ENCODE measurements at regions not wholly inside any gene's neighbourhood (a gene's known extent, or its start where the extent isn't known, plus 50 kb on each side); places are given as distances from the start of the nearest gene placed in this dataset.

GRCh38 chr6:40265615-40266014, 321.5 kb downstream of the LRFN2 start:
- no peak for DNase-seq (ENCODE audit: low spot score)

- DNase-seq (ENCODE audit: low spot score), result no peak
Observed at GRCh38 chr6:40263970-40264369, 323.2 kb downstream of the LRFN2 start.

GRCh38 chr6:40262363-40262762, 324.8 kb downstream of the LRFN2 start:
- DNase-seq (ENCODE audit: low spot score), result no peak

GRCh38 chr6:40258531-40258930, 324.3 kb upstream of the MOCS1 start:
- DNase-seq (ENCODE audit: low spot score), result no peak

DNA sequence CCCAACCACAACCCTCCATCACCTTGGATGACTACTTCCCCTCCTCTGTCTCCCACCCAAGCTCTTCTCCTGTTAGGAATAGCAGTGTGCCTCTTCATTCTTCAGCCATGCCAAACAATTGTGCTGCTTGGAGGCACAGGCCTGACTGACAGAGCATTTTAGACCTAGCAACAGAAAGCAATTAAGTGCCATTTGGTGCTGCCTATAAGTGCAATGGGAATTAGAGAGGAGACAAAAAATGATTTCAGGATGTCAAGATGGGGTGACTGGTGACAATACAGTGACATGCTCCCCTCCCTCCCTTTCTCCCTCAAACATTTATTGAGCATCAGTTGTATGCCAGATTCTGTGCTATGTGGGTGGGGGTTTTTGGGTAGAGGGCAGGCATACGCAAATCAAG, 322.6 kb upstream of the MOCS1 start:
- no peak for DNase-seq (ENCODE audit: low spot score)

GRCh38 chr6:40256224-40256623, 322.0 kb upstream of the MOCS1 start:
- DNase-seq (ENCODE audit: low spot score), result no peak

DNA sequence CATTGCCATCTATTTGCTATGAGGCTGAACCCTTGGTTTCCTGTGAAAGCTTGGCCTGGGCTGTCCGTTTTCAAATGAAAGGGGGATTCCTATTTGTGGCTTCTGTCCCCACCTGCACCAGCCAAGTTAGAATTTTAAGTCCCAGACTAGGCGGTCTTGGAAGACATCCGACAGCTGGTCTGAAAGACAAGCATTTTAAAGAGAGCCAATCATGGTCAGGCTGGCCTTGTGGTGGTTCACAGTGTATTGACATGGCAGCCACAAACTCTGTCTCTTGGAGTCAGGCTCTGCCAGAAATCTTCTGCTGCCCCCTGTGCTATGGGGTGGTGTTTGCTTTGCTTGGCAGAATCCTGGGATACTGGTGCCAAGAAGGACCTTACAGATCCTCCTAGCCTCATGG, 319.2 kb upstream of the MOCS1 start:
- DNase-seq (ENCODE audit: low spot score), result no peak

GRCh38 chr6:40252531-40253258, 318.4 kb upstream of the MOCS1 start:
- no peak for DNase-seq (ENCODE audit: low spot score)

GRCh38 chr6:40251637-40252300, 317.5 kb upstream of the MOCS1 start:
- no peak for DNase-seq (ENCODE audit: low spot score)

GRCh38 chr6:40249935-40250334, 315.7 kb upstream of the MOCS1 start:
- DNase-seq (ENCODE audit: low spot score), result no peak

DNA sequence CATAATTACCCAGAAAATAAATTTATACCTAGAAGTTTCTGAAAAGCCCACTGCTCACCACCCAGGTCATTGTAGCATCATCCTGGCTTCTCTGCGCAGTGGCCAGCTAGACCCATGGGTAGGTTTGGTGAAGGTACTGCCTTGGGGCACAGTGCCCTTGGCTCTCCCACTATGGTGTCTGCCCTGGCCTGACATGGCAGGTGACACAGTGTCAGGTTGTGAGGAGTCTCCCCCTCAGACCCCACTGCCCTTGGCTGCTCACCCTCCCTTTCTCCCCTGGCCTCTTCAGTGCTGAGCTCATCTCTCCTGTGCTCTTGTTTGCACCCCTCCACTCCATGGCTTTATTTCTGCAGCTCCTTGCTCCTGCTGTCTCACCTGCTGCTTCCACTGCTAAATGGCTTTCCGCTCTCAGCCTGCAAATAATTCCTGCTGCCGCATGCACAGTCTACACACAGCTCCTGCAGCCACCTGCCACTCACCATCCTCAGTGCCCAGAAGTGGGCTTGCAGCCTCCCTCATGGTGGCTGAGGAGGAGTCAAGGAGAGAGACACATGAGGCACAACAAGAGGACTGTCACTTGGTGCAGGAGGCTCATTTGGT, 313.4 kb upstream of the MOCS1 start:
- DNase-seq (ENCODE audit: low spot score), result no peak

GRCh38 chr6:40244699-40245098, 310.4 kb upstream of the MOCS1 start:
- DNase-seq (ENCODE audit: low spot score), result no peak

DNA sequence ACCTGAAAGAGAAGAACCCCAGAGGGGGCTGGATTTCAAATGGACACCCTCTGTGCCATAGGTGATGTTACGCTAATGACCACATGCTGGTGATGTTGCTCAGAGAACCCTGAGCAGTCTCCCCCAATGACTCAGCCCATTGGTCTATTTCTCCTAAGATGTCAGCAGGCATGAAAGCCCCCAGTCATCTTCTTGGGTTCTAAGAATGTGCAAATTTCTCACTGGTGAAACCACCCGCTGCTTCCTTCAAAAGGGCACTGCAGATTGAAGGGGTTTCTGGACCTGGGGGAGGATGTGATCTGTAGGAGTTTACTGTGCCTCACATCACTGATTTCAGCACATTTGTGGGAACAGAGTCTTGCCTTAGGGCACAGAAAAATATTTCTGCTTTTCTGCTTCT, 298.4 kb upstream of the MOCS1 start:
- DNase-seq (ENCODE audit: low spot score), result no peak

DNA sequence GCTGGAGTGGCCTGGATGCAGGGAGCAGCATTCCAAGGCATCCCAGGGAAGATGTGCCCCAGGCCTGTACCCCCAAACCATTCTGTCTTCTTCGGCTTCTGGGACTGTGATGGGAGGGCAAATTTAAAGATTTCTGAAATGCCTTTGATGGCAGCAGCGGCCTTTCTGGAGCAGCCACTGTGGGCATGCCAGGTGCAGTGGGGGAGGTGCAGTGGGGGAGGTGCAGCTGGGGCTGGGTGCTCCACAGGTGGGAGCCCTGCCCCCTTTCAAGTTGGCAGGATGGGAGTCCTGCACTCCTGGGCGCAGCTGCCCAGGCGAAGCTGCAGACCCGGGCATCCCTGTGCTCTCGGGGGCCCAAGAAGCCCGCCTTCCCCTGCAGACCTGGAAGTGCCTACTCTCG, 293.5 kb upstream of the MOCS1 start:
- DNase-seq (ENCODE audit: low spot score), result no peak

DNA sequence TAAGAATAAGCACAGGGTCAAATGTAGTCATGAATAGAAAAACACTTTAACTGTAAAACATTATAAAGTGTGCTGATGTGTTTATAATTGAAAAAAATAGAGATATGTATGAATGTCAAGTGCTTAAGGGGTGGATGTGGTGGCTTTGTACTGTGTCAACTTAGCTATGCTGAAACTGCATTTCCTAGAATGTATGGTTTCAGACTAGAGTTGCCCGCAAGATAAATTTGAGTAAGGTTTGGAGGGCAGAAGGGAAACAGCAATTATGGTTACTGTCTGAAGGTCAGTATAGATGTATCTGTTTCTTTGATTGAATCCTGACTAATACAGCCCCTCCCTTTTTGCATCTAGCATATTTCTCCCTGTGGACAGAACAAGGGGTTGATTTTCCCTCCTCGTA, 288.1 kb upstream of the MOCS1 start:
- no peak for DNase-seq (ENCODE audit: low spot score)

GRCh38 chr6:40219799-40220198, 285.5 kb upstream of the MOCS1 start:
- no peak for DNase-seq (ENCODE audit: low spot score)

DNA sequence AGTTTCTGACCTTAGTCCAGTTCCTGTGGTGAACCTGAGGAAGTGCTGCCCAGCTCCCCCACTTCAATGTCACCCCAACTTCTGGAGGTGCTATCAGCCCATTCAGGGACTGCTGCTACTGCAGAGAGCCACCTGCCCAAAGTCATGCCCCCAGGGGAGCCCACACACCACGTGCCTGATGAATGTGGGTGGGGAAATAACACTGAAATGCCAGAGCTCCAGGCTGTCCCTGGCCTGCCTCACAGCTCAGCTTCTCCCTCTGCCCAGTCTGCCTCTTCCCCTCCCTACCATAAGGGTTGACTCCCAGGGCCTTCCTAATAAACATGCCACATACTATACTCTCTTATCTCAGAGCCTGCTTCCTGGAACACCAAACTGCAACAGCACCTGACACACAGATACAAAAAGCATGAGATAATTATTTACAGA, 276.4 kb upstream of the MOCS1 start:
- DNase-seq (ENCODE audit: low spot score), result peak; percentile 34

DNA sequence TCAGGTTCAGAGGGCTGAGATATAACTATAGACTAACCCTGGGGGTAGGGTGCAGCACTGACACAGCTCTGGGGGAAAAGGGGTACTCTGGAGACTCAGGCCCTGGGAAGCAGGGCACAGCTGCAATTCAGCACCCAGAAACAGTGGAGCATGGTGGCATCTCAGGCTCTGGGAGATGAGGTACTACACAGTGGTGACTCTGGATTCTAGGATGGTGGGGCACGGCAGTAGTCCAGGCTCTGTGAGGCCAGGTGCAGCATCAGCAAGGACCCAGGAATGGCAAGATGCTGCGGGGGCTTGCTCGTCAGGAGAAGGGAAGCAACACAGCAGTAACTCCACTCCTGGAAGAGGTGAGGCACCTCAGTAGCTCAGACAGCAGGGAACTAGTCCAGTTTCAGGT, 271.5 kb upstream of the MOCS1 start:
- no peak for DNase-seq (ENCODE audit: low spot score)

- DNase-seq (ENCODE audit: low spot score), result no peak
Observed at GRCh38 chr6:40205004-40205403, 270.7 kb upstream of the MOCS1 start.

- DNase-seq (ENCODE audit: low spot score), result no peak
Observed at GRCh38 chr6:40197371-40197770, 263.1 kb upstream of the MOCS1 start.

GRCh38 chr6:40196135-40196518, 261.9 kb upstream of the MOCS1 start:
- no peak for DNase-seq (ENCODE audit: low spot score)

- DNase-seq (ENCODE audit: low spot score), result no peak
Observed at GRCh38 chr6:40195428-40196134, 261.3 kb upstream of the MOCS1 start.

Data from germinal center (tissue), 1 donor.